ACC112 (cell line): ENCODE measurements at regions not wholly inside any gene's neighbourhood (a gene's known extent, or its start where the extent isn't known, plus 50 kb on each side); places are given as distances from the start of the nearest gene placed in this dataset.

Experiments used
- H2AFZ ChIP-seq: fragments of 200-600 bp; sonication (generic); one replicate; pipeline ENCODE4 v1.6.0; 2017; ENCODE audit warnings: antibody characterized with exemption, low read length; ENCODE audit not compliant: unreplicated experiment
- H3K27ac ChIP-seq: fragments of 200-600 bp; sonication (generic); 2 replicates; pipeline ENCODE4 v1.5.1; 2014; ENCODE audit warnings: low read depth, mild to moderate bottlenecking, antibody characterized with exemption, low read length, moderate library complexity
- H3K27me3 ChIP-seq: fragments of 200-600 bp; sonication (generic); 2 replicates; pipeline ENCODE4 v1.6.1; 2014; ENCODE audit warnings: mild to moderate bottlenecking, antibody characterized with exemption, low read length, moderate library complexity, mixed read lengths; ENCODE audit not compliant: insufficient read depth
- H3K36me3 ChIP-seq: fragments of 200-600 bp; sonication (generic); 2 replicates; pipeline ENCODE4 v1.6.1; 2016; ENCODE audit warnings: mild to moderate bottlenecking, antibody characterized with exemption, low read length, moderate library complexity, mixed read lengths; ENCODE audit not compliant: insufficient read depth
- H3K4me1 ChIP-seq: fragments of 200-600 bp; sonication (generic); one replicate; pipeline ENCODE4 v1.6.1; 2016; ENCODE audit warnings: low read length, mixed read lengths; ENCODE audit not compliant: insufficient read depth, unreplicated experiment, control insufficient read depth
- H3K4me3 ChIP-seq: fragments of 200-600 bp; sonication (generic); 2 replicates; pipeline ENCODE4 v1.5.1; 2014; ENCODE audit warnings: mild to moderate bottlenecking, low read depth, low read length
- H3K79me2 ChIP-seq: fragments of 200-600 bp; sonication (generic); one replicate; pipeline ENCODE4 v1.6.0; 2016; ENCODE audit warnings: low read length; ENCODE audit not compliant: control insufficient read depth, unreplicated experiment, insufficient read depth

DNA sequence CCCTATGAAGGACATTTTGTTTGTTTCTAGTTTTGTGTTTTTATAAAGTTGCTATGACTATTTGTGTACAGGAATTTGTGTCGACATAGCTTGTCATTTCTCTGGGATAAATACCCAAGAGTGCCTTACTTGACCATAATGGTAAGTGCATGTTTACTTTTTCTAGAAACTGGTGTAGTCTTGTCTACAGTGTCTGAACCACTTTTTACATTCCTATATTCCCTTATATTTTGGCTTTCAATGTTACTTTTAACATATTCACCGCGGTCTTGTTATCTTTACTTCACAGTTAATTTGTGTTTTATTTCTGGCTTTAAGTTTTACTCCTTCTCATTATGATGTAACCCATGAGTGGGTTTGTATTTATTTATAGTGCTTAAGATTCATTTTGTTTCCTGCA is 444.4 kb upstream of the RGS17 start:
- Histone ChIP-seq H3K36me3 (no peaks in the 10 kb centered on the region), H2AFZ (no peak overlapping the region), H3K27me3 (no peaks in the 10 kb centered on the region), H3K4me1 (no peaks in the 10 kb centered on the region), H3K4me3 (no peak overlapping the region), H3K79me2 (no peaks in the 10 kb centered on the region), H3K27ac (no peak overlapping the region)

DNA sequence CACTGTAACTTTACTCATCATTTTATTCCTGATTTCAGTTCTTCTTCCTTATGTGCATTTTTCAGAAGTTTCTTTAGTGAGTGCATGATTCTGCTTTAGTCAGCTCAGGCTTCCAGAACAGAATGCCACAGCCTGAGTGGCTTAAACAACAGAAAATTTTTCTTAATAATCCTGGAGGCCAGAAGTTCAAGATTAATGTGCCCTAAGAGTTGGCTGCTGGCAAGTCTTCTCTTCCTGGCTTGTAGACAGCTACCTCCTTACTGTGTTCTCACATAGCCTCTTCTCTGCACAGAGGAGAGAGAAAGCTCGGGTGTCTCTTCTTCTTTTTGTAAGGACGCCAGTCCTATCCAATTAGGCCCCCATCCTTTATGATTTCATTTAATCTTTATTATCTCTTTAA is 443.1 kb upstream of the RGS17 start:
- no peak overlapping the region for H2AFZ ChIP-seq
- no peaks in the 10 kb centered on the region for H3K36me3 ChIP-seq
- no peak overlapping the region for H3K27ac ChIP-seq
- H3K79me2 ChIP-seq, result no peaks in the 10 kb centered on the region
- no peaks in the 10 kb centered on the region for H3K27me3 ChIP-seq
- peaks cover under 1% of the 10 kb centered on the region for H3K4me1 ChIP-seq
- H3K4me3 ChIP-seq, result no peak overlapping the region

DNA sequence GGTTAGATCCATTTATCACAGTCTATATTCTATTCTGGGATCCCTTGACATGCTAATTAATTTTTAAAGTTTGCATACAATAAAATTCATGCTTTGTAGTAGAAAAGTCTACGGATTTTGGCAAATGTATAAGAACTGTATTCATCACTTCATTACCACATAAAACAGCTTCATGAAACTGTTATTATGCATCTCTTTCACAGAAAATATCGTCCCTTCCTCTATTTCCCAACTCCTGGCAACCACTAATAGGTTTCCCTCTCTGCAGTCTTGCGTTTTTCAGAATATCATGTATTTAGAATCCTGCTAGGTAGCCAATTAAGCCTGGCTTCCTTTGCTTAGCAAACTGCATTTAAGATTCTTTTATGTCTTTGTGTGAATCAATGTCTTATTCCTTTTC is 441.3 kb upstream of the RGS17 start:
- Histone ChIP-seq H3K4me1 (peaks cover 6% of the 10 kb centered on the region), H3K4me3 (no peak overlapping the region), H3K27me3 (no peaks in the 10 kb centered on the region), H2AFZ (no peak overlapping the region), H3K27ac (no peak overlapping the region), H3K36me3 (no peaks in the 10 kb centered on the region), H3K79me2 (no peaks in the 10 kb centered on the region)

DNA sequence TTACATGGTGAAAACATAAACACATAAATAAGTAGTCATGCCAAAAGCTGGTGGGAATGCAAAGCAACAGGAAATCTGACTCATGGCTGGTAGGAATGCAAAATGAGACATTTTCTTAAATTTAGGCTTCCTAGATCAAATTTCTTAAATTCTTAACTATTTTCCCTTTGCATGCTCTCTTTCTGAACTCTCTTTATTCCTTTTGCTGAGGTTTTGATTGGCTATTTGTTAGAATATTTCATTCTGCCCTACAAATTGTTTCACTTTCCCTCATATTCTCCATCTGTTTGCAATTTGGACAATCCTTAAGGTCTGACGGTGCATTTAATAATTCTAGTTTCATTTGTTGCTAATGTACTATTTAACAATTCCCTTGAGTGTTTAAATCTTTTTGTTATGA is 437.5 kb upstream of the RGS17 start:
- Histone ChIP-seq H2AFZ (no peak overlapping the region), H3K79me2 (no peaks in the 10 kb centered on the region), H3K4me3 (peak overlapping the region; percentile 62), H3K27ac (peak overlapping the region; percentile 63), H3K27me3 (no peaks in the 10 kb centered on the region), H3K4me1 (peaks cover 6% of the 10 kb centered on the region), H3K36me3 (no peaks in the 10 kb centered on the region)

DNA sequence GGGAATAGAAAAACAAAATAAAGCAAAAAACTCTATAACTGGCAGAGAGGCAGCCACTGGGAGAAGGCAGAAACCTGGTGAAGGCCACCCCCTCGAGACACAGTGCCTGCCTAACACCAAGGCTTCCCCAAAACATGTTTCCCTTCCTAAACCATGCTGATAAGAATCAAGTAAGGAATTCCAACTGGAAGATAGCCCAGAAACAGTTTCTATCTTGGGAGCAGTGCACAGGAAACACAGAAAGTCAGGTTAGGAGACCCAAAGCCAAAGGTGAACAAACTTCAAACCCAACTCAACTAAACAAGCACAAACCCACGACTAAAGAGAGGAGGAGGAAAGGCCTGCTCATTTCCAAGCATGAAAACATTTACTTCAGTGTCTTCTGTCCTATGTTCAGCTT is 433.7 kb upstream of the RGS17 start:
- Histone ChIP-seq H2AFZ (no peak overlapping the region), H3K4me3 (no peak overlapping the region), H3K27ac (no peak overlapping the region), H3K36me3 (no peaks in the 10 kb centered on the region), H3K27me3 (no peaks in the 10 kb centered on the region), H3K4me1 (peaks cover 6% of the 10 kb centered on the region), H3K79me2 (no peaks in the 10 kb centered on the region)

DNA sequence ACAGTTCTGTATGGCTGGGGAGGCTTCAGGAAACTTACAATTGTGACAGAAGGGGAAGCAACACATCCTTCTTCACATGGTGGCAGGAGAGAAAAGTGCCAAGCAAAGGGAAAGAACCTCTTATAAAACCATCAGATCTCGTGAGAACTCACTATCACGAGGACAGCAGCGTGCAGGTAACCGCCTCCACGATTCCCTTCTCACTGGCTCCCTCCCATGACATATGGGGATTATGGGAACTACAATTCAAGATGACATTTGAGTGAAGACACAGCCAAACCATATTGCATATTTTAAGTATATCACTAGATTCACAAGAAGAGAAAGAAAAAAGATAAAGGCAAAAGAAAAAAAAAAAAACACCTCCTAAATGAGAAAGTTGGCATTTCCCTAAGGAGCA is 431.9 kb upstream of the RGS17 start:
- Histone ChIP-seq H3K36me3 (no peaks in the 10 kb centered on the region), H3K27me3 (no peaks in the 10 kb centered on the region), H3K27ac (no peak overlapping the region), H3K79me2 (no peaks in the 10 kb centered on the region), H3K4me3 (no peak overlapping the region), H3K4me1 (no peaks in the 10 kb centered on the region), H2AFZ (no peak overlapping the region)

DNA sequence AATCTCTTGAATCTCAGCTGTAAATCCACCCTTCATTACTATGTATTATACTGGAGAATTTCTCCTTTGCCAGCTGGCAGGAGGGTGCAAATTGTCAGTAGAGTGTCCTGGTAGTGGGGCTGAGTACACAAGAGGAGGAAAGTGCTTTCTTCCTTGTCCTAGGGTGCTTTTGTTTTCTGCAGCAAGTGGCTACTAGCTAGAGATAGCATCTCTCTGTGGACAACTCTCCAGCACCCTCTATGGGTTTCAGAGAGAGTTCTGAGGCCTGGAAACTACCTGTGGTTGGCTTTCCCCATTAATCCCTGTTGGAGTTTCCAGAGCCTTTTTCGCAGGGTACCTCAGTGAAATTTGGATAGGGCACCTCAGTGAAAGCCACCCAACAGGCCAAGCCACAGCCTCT is 422.5 kb upstream of the RGS17 start:
- no peaks in the 10 kb centered on the region for H3K4me1 ChIP-seq
- H3K36me3 ChIP-seq, result no peaks in the 10 kb centered on the region
- H3K27me3 ChIP-seq, result no peaks in the 10 kb centered on the region
- H3K79me2 ChIP-seq, result no peaks in the 10 kb centered on the region
- H3K4me3 ChIP-seq, result no peak overlapping the region
- no peak overlapping the region for H2AFZ ChIP-seq
- H3K27ac ChIP-seq, result no peak overlapping the region

DNA sequence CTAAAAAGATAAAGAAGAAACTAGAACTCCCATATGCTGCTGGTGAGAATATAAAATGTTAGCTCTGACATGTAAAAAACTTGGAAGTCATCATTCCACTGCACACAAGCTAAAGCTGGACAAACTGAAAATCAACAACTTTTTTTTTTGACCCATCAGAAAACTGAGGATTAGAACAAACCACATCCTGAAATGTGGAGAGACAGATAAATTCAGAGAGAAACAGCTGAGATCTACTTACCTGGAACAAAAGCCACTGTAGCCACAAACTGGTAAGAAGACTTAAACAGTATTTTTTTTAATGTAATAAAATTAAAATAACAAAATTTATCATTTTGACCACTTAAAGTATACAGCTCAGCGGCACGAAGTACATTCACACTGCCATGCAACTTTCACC is 408.5 kb upstream of the RGS17 start:
- Histone ChIP-seq H3K4me1 (no peaks in the 10 kb centered on the region), H3K36me3 (no peaks in the 10 kb centered on the region), H3K27me3 (no peaks in the 10 kb centered on the region), H3K27ac (no peak overlapping the region), H3K4me3 (no peak overlapping the region), H2AFZ (no peak overlapping the region), H3K79me2 (no peaks in the 10 kb centered on the region)

DNA sequence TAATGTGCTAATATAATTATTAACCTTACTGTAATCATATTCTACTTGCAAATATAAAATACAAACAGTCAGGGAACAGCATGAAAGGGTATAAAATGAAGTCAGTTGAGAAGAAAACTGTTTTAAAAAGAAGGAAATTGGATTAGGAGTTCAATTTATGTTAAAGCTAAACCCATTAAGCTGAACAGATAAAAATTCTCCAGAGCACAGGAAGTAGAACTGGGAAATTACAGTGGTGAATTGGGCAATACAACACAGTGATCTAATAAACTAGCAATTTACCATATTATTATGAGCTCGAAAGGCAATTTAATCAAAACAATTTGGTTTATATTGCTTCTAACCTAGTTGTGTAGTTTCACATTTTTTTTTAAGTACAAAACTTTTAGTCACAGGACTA is 407.4 kb upstream of the RGS17 start:
- Histone ChIP-seq H3K79me2 (no peaks in the 10 kb centered on the region), H3K4me1 (no peaks in the 10 kb centered on the region), H3K36me3 (no peaks in the 10 kb centered on the region), H3K27me3 (no peaks in the 10 kb centered on the region), H3K27ac (no peak overlapping the region), H3K4me3 (no peak overlapping the region), H2AFZ (no peak overlapping the region)

DNA sequence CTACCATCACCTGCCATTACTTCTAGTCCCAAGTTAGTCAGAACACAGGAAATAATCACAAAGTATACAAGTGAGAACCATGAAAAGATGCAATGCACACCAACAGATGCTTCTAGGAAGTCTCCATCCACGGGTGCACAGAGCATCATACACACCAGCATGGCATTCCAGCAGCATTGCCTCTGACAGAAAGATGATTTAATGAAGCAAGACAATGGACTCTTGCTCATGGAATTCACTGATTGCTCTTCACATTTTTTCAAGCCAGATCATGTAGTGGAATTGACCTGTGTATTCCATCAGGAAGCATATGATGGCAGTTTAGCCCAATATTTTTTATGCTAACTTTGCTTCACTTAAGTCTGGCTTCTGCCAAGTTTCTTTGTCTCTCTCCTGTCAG is 406.3 kb upstream of the RGS17 start:
- Histone ChIP-seq H2AFZ (no peak overlapping the region), H3K4me1 (no peaks in the 10 kb centered on the region), H3K27me3 (no peaks in the 10 kb centered on the region), H3K79me2 (no peaks in the 10 kb centered on the region), H3K36me3 (no peaks in the 10 kb centered on the region), H3K27ac (no peak overlapping the region), H3K4me3 (no peak overlapping the region)

DNA sequence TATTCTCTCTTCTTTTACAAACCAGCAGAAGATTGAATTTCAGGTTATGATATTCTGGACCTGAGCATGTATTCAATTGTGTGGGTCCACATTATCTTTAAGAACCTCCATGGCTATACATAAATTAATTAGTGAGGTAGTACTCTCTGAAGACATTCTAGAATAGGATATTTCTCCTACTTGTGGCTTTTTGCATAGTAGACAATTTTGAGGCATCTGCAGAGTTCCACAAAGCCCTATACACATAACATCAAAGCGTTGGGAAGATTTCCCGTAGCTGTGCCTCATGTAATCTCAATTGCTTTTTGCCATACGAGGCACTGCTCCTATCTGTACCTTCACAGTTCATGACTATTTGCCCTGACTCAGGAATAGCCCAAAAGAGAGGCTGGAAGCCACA is 395.4 kb upstream of the RGS17 start:
- peaks cover 3% of the 10 kb centered on the region; the same call in 1 of the 2 replicates for H3K27me3 ChIP-seq
- H3K4me1 ChIP-seq, result no peaks in the 10 kb centered on the region

DNA sequence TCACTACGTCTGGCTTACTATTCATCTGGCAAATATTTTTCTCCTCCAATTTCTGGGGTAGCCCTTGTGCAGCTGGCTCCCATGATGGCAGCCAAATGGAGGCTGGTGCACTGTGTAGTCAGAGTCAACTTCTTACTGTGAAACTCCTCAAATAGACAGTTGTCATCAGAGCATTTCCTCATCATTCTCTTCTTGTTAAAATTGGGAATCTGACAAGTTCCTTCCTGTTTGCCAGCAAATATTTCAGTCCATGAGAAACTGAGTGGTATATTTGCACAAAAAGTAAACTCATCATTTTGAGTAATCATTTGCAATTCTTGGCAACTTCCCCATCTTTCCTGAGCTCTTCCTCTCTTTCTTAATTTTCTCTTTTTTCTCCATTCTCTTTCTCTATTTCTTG is 394.9 kb upstream of the RGS17 start:
- H3K79me2 ChIP-seq, result no peaks in the 10 kb centered on the region
- no peak overlapping the region for H3K27ac ChIP-seq
- no peaks in the 10 kb centered on the region for H3K4me1 ChIP-seq
- H3K36me3 ChIP-seq, result no peaks in the 10 kb centered on the region
- no peak overlapping the region for H3K4me3 ChIP-seq
- peaks cover 3% of the 10 kb centered on the region; the same call in 1 of the 2 replicates for H3K27me3 ChIP-seq
- H2AFZ ChIP-seq, result no peak overlapping the region

More for the DNA sequence above, 395.4 kb upstream of the RGS17 start:
- Histone ChIP-seq H3K79me2 (no peaks in the 10 kb centered on the region), H3K4me3 (no peak overlapping the region), H2AFZ (no peak overlapping the region), H3K36me3 (no peaks in the 10 kb centered on the region), H3K27ac (no peak overlapping the region)
